Cardiac muscle cell (in vitro differentiated cells and primary cell): ENCODE measurements at regions not wholly inside any gene's neighbourhood (a gene's known extent, or its start where the extent isn't known, plus 50 kb on each side); places are given as distances from the start of the nearest gene placed in this dataset.
"Not testable (repeated sequence)": the region's sequence is repeated elsewhere in the genome, so short reads cannot be mapped to it uniquely, and the experiment has no call there.

ENCODE experiments used
- DNase-seq, 2 donors: peaks; one replicate each; pipeline versions ENCODE4 v3.0.0 to v3.0.0-alpha.2; 2010 to 2017; ENCODE audit warnings: low read depth in 1 of 2, low spot score in 1 of 2
- H3K27ac ChIP-seq: fragments of 200-600 bp; sonication (generic); 2 replicates; pipeline ENCODE4 v1.5.1; 2016
- H3K27me3 ChIP-seq: fragments of 200-600 bp; sonication (generic); 2 replicates; pipeline ENCODE4 v1.6.0; 2016; ENCODE audit warnings: control low read depth
- H3K36me3 ChIP-seq: fragments of 200-600 bp; sonication (generic); 2 replicates; pipeline ENCODE4 v1.5.1; 2016; ENCODE audit warnings: control low read depth
- H3K4me1 ChIP-seq: fragments of 200-600 bp; sonication (generic); 2 replicates; pipeline ENCODE4 v1.8.1; 2017; ENCODE audit warnings: low read depth, mild to moderate bottlenecking, mixed run types
- H3K4me3 ChIP-seq: fragments of 200-600 bp; sonication (generic); 2 replicates; pipeline ENCODE4 v1.5.1; 2016; ENCODE audit warnings: mild to moderate bottlenecking
- H3K9me3 ChIP-seq: fragments of 200-600 bp; sonication (generic); 2 replicates; pipeline ENCODE4 v1.5.1; 2017; ENCODE audit warnings: low read depth, mild to moderate bottlenecking, control low read depth
- TF ChIP-seq, protein P1 (sequence below): IDR thresholded peaks from 2 replicates; pipeline ENCODE4 v1.5.1; 2012; ENCODE audit warnings: low read depth, mild to moderate bottlenecking, low read length

DNA sequence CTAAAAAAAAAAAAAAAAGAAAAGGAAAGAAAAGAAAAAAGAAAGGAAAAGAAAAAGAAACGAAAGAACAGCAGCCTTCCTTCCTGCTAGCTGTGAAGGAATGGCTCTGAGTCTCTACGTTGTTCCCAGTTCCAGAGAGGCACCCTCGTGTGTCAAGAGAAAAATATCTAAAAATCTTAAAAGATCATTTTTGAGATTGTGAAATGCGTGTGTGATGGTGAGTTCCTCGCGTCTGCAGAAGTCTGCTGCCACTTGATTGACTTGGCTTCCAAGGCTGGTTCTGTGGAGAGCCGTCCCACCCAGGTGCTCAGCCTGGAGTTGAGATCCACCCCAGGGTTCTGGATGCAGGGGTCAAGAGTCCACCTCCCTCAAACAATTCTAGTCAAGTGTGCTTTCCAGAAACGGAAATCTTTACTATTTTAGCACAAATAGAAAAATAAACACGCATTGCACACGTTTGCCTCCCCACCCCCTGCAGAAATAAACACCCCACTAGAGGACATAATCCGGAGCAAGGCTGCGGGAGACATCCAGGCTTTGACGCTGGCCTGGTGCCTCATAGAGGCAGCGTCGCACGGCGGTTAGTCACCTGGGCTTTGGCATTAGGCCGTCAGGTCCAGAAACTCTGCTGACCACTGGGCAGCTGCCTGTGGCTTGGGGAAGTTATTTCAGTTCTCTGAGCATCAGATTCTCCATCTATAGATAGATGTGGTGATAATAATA is 265.4 kb downstream of the FAM43A start:
- Histone ChIP-seq H3K27me3 (no peaks in the 10 kb centered on the region), H3K9me3 (no peaks in the 10 kb centered on the region), H3K27ac (no peak overlapping the region), H3K4me1 (peaks cover 16% of the 10 kb centered on the region), H3K36me3 (no peaks in the 10 kb centered on the region), H3K4me3 (no peak overlapping the region)
- DNase-seq, result no peak
- TF ChIP-seq, protein P1, sequence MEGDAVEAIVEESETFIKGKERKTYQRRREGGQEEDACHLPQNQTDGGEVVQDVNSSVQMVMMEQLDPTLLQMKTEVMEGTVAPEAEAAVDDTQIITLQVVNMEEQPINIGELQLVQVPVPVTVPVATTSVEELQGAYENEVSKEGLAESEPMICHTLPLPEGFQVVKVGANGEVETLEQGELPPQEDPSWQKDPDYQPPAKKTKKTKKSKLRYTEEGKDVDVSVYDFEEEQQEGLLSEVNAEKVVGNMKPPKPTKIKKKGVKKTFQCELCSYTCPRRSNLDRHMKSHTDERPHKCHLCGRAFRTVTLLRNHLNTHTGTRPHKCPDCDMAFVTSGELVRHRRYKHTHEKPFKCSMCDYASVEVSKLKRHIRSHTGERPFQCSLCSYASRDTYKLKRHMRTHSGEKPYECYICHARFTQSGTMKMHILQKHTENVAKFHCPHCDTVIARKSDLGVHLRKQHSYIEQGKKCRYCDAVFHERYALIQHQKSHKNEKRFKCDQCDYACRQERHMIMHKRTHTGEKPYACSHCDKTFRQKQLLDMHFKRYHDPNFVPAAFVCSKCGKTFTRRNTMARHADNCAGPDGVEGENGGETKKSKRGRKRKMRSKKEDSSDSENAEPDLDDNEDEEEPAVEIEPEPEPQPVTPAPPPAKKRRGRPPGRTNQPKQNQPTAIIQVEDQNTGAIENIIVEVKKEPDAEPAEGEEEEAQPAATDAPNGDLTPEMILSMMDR, result no peak

DNA sequence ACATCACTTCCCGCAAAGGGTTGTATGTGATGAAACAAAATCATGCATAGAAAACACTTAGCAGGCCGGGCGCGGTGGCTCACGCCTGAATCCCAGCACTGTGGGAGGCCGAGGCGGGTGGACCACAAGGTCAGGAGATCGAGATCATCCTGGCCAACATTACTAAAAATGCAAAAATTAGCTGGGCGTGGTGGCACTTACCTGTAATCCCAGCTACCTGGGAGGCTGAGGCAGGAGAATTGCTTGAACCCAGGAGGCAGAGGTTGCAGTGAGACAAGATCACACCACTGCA is 265.9 kb downstream of the FAM43A start:
- not testable (repeated sequence) for H3K9me3 ChIP-seq, H3K27me3 ChIP-seq, H3K27ac ChIP-seq, H3K36me3 ChIP-seq, H3K4me3 ChIP-seq, DNase-seq
- peaks cover 16% of the 10 kb centered on the region for H3K4me1 ChIP-seq

DNA sequence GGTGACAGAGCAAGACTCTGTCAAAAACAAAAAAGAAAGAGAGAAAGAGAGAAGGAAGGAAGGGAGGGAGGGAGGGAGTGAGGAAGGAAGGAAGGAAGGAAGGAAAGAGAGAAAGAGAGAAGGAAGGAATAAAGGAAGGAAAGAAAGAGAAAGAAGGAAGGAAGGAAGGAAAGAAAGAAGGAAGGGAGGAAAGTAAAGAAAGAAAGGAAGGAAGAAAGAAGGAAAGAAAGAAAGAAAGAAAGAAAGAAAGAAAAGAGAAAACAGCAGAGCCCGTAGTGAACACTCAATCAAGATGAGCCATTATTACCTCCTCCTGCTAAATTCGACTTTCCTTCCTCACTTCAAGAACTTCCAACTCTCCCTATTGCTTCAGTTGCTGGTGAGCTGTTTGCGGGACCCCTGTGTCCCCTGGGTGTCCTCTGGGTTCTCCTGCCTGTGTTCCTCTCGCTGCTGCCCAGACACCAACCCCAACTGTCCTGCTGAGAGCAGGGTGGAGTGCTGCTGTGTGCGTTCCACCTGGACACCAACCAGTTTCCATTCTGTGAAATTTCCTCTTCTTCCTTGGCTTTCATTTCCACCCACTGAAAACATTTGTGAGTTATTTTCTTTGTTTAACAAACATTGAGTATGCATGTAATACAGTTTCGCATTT is 266.4 kb downstream of the FAM43A start:
- Histone ChIP-seq H3K27ac (no peak overlapping the region), H3K36me3 (no peaks in the 10 kb centered on the region), H3K4me3 (no peak overlapping the region), H3K27me3 (no peaks in the 10 kb centered on the region), H3K4me1 (peaks cover 16% of the 10 kb centered on the region), H3K9me3 (no peaks in the 10 kb centered on the region)
- no peak for DNase-seq
- TF ChIP-seq, protein P1, result no peak

DNA sequence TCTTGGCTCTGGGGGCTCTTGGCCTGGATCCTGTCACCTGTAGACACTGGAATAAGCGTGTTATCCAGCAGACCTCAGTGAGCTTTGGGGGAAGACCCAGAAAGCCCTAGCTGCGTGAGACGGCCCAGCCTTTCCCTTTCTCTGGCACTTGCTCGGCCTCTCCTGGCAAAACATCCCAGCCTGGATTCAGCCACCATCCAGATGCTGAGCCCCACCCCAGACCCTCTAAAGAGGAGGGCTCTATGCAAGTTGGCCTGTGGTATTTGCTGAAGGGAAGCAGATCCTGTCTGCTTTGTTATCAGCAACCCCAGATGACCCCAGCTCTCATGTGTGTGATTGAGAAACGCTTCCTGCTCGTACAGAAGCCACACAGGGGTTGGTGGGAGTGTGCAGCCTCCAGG is 267.2 kb downstream of the FAM43A start:
- H3K27ac ChIP-seq, result no peak overlapping the region
- H3K9me3 ChIP-seq, result no peaks in the 10 kb centered on the region
- peaks cover 16% of the 10 kb centered on the region for H3K4me1 ChIP-seq
- peak in 1 of 2 donors; percentile 73 for DNase-seq
- TF ChIP-seq, protein P1, result no peak
- H3K27me3 ChIP-seq, result no peaks in the 10 kb centered on the region
- no peaks in the 10 kb centered on the region for H3K36me3 ChIP-seq
- H3K4me3 ChIP-seq, result no peak overlapping the region

DNA sequence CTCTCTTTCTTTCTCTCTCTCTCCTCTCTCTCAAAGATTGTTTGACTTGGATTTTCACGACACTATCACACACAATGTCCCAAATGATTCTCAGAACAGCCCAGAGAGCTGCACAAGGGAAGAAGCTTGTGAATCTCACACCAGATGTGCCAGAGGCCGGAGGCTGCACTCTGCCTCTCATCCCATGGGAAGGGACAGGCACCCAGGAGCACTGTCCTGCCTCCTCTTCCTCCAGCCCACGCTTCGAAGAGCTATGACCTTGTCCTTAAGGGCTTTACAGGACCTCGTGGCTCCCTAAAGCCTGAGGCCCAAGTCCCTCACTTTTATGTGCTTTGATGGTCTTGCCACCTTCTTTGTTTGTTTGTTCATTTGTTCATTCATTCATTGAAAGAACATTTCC is 267.6 kb downstream of the FAM43A start:
- Histone ChIP-seq H3K27ac (no peak overlapping the region), H3K4me1 (peaks cover 16% of the 10 kb centered on the region), H3K36me3 (no peaks in the 10 kb centered on the region), H3K27me3 (no peaks in the 10 kb centered on the region), H3K9me3 (no peaks in the 10 kb centered on the region), H3K4me3 (no peak overlapping the region)
- TF ChIP-seq, protein P1, result no peak
- DNase-seq, result no peak

DNA sequence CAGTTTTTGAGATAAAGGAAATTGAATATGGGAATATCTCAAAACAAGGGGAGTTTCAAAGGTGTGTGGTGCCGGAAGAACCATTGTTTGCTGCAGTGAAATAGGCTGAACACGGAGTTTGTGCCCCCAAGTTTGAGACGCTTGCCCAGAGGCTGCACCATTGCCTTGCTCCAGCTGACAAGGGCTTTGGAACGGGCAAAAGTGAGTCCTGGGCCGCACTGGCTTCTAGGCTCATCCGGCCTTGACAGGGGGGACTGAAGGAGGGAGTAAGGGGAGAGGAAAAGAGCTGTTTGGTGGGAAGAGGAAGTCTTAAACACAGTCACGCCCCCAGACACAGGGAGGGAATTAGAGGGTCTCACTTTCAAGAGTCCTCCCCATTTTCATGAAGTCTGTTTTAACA is 269.9 kb downstream of the FAM43A start:
- no peak overlapping the region for H3K4me3 ChIP-seq
- no peak overlapping the region for H3K27ac ChIP-seq
- H3K36me3 ChIP-seq, result no peaks in the 10 kb centered on the region
- H3K27me3 ChIP-seq, result no peaks in the 10 kb centered on the region
- TF ChIP-seq, protein P1, result no peak
- peaks cover 16% of the 10 kb centered on the region for H3K4me1 ChIP-seq
- no peak for DNase-seq
- H3K9me3 ChIP-seq, result no peaks in the 10 kb centered on the region
